ENCODE measurements at regions not wholly inside any gene's neighbourhood (a gene's known extent, or its start where the extent isn't known, plus 50 kb on each side); places are given as distances from the start of the nearest gene placed in this dataset.

DNA sequence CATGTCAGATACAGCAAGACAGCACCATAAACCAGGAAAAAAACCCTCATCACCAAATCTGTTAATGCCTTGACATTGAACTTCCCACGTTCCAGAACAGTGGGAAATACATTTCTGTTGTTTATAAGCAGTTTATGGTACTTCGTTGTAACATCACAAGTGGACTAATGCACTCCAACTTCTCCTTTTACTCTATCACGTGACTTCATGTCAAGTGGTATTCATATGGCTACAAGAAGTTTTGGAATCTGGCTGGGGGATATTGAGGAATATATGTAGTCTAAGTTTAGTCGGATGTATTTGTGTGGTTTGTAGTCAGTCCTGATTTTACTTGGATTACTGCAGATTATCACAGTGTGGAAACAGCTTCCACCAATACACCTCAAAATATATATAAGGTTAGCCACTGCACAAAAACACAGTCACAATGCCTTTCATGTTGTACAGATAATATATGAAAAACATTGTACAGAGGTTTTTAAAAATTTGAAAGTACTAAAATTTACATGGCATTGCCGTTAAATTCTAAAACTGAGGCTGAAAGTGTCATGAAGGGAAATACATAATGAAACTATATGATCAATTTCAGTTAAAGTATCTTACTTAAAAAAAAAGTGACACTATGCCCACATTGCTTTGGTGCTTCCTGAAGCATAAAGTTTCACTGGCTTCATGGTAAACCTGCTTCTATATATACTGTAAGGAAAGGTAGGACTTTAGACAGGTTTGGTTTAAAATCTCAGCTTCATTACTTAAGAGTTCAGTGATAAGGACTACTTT lies 134.1 kb downstream of the CASP12 start:
- FAIRE-seq: no peak
- no peaks in the 10 kb centered on the region for H3K9me1 ChIP-seq (ENCODE audit: control insufficient read depth, extremely low read depth, insufficient read depth, low read length)
- no peak overlapping the region for H3K4me3 ChIP-seq (ENCODE audit: control insufficient read depth in 2 of 3, extremely low read depth in 1 of 3, insufficient read depth in 2 of 3, low read depth in 1 of 3, low read length in 3 of 3)
- H2AFZ ChIP-seq (ENCODE audit: control insufficient read depth, low read length): no peak overlapping the region
- no peak for TF ChIP-seq EZH2 (IDR thresholded peaks at IDR 0.05; ENCODE audit: low read length)
- TF ChIP-seq, protein P1, sequence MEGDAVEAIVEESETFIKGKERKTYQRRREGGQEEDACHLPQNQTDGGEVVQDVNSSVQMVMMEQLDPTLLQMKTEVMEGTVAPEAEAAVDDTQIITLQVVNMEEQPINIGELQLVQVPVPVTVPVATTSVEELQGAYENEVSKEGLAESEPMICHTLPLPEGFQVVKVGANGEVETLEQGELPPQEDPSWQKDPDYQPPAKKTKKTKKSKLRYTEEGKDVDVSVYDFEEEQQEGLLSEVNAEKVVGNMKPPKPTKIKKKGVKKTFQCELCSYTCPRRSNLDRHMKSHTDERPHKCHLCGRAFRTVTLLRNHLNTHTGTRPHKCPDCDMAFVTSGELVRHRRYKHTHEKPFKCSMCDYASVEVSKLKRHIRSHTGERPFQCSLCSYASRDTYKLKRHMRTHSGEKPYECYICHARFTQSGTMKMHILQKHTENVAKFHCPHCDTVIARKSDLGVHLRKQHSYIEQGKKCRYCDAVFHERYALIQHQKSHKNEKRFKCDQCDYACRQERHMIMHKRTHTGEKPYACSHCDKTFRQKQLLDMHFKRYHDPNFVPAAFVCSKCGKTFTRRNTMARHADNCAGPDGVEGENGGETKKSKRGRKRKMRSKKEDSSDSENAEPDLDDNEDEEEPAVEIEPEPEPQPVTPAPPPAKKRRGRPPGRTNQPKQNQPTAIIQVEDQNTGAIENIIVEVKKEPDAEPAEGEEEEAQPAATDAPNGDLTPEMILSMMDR (optimal IDR thresholded peaks at IDR 0.05 in 1 of 3, IDR thresholded peaks at IDR 0.05 in 1 of 3, conservative IDR thresholded peaks at IDR 0.05 in 1 of 3; ENCODE audit: extremely low read depth in 1 of 3, insufficient read depth in 2 of 3, low read length in 3 of 3): no peak
- H4K20me1 ChIP-seq (ENCODE audit: control insufficient read depth, extremely low read depth, insufficient read depth, low read length): no peaks in the 10 kb centered on the region
- no peaks in the 10 kb centered on the region for H3K9me3 ChIP-seq (ENCODE audit: control insufficient read depth, low read depth, low read length)
- no peaks in the 10 kb centered on the region for H3K36me3 ChIP-seq (ENCODE audit: control insufficient read depth in 2 of 2, extremely low read depth in 1 of 2, insufficient read depth in 2 of 2, low read length in 2 of 2)
- dilution Hi-C loops (cut with MboI; ENCODE audit: extremely low pct_ligation_motif_present, low sequenced_read_pairs): no loop called here
- no peak overlapping the region for H3K9ac ChIP-seq (ENCODE audit: control insufficient read depth, extremely low read depth, insufficient read depth, low read length)
- H3K27ac ChIP-seq (ENCODE audit: control insufficient read depth, insufficient read depth, low read length): no peak overlapping the region
- H3K4me2 ChIP-seq (ENCODE audit: control insufficient read depth, extremely low read depth, insufficient read depth, low read depth, low read length): no peak overlapping the region
- H3K79me2 ChIP-seq (ENCODE audit: control insufficient read depth, insufficient read depth, low read length): no peaks in the 10 kb centered on the region
- no peak for DNase-seq (ENCODE audit: low read depth, low spot score)
- no peaks in the 10 kb centered on the region for H3K27me3 ChIP-seq (ENCODE audit: control insufficient read depth, extremely low read depth, insufficient read depth, low read length)
- H3K4me1 ChIP-seq (ENCODE audit: control insufficient read depth, extremely low read depth, insufficient read depth, low read length): no peaks in the 10 kb centered on the region

- no peaks in the 10 kb centered on the region for H3K36me3 ChIP-seq (ENCODE audit: control insufficient read depth in 2 of 2, extremely low read depth in 1 of 2, insufficient read depth in 2 of 2, low read length in 2 of 2)
- no peaks in the 10 kb centered on the region for H3K4me1 ChIP-seq (ENCODE audit: control insufficient read depth, extremely low read depth, insufficient read depth, low read length)
- no peaks in the 10 kb centered on the region for H4K20me1 ChIP-seq (ENCODE audit: control insufficient read depth, extremely low read depth, insufficient read depth, low read length)
- no peak overlapping the region for H3K4me3 ChIP-seq (ENCODE audit: control insufficient read depth in 2 of 3, extremely low read depth in 1 of 3, insufficient read depth in 2 of 3, low read depth in 1 of 3, low read length in 3 of 3)
- H3K9me3 ChIP-seq (ENCODE audit: control insufficient read depth, low read depth, low read length): no peaks in the 10 kb centered on the region
- H3K27ac ChIP-seq (ENCODE audit: control insufficient read depth, insufficient read depth, low read length): no peak overlapping the region
- no peak for FAIRE-seq
- H3K79me2 ChIP-seq (ENCODE audit: control insufficient read depth, insufficient read depth, low read length): no peaks in the 10 kb centered on the region
- no peaks in the 10 kb centered on the region for H3K9me1 ChIP-seq (ENCODE audit: control insufficient read depth, extremely low read depth, insufficient read depth, low read length)
- no peak overlapping the region for H3K4me2 ChIP-seq (ENCODE audit: control insufficient read depth, extremely low read depth, insufficient read depth, low read depth, low read length)
- no peak for TF ChIP-seq EZH2 (IDR thresholded peaks at IDR 0.05; ENCODE audit: low read length)
- TF ChIP-seq, protein P1 (optimal IDR thresholded peaks at IDR 0.05 in 1 of 3, IDR thresholded peaks at IDR 0.05 in 1 of 3, conservative IDR thresholded peaks at IDR 0.05 in 1 of 3; ENCODE audit: extremely low read depth in 1 of 3, insufficient read depth in 2 of 3, low read length in 3 of 3): no peak
- no peaks in the 10 kb centered on the region for H3K27me3 ChIP-seq (ENCODE audit: control insufficient read depth, extremely low read depth, insufficient read depth, low read length)
- H3K9ac ChIP-seq (ENCODE audit: control insufficient read depth, extremely low read depth, insufficient read depth, low read length): no peak overlapping the region
- no peak overlapping the region for H2AFZ ChIP-seq (ENCODE audit: control insufficient read depth, low read length)
- DNase-seq (ENCODE audit: low read depth, low spot score): no peak
- dilution Hi-C loops (cut with MboI; ENCODE audit: extremely low pct_ligation_motif_present, low sequenced_read_pairs): no loop called here
Observed at GRCh38 chr11:104761511-104761910, 136.7 kb downstream of the CASP12 start.
